GM12801 (cell line): ENCODE measurements at regions not wholly inside any gene's neighbourhood (a gene's known extent, or its start where the extent isn't known, plus 50 kb on each side); places are given as distances from the start of the nearest gene placed in this dataset.

Source experiments
- CTCF ChIP-seq: IDR thresholded peaks from one replicate; pipeline ENCODE4 v1.5.1; 2011; ENCODE audit warnings: control low read depth; ENCODE audit not compliant: insufficient read length; ENCODE audit errors: extremely low read depth

- TF ChIP-seq CTCF: no peak
These were observed 711.9 kb upstream of the FRG1 start for GRCh38 chr4:189228726-189229125.

- TF ChIP-seq CTCF: no peak
These were observed 708.4 kb upstream of the FRG1 start for GRCh38 chr4:189232274-189232673.

- no peak for TF ChIP-seq CTCF
These were observed 705.1 kb upstream of the FRG1 start for GRCh38 chr4:189235599-189235998.

DNA sequence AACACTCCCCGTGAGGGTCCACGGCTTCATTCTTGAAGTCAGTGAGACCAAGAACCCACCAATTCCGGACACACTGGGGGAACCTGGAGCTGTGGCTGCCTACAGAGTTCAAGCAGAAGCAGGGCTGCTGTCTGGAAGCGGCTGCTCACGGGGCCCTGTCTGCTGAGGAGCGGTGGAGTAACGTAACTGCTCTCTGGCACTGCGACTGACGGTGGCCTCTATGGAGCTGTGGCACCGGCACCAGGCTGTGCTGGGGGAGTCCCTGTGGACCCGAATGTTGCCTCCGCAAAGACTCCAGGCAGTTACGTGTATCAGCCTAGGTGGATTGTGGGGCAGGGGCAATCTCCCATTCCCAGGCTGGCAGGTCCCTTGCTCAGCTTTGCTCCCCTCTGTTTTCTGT, 703.3 kb upstream of the FRG1 start:
- TF ChIP-seq CTCF: no peak

DNA sequence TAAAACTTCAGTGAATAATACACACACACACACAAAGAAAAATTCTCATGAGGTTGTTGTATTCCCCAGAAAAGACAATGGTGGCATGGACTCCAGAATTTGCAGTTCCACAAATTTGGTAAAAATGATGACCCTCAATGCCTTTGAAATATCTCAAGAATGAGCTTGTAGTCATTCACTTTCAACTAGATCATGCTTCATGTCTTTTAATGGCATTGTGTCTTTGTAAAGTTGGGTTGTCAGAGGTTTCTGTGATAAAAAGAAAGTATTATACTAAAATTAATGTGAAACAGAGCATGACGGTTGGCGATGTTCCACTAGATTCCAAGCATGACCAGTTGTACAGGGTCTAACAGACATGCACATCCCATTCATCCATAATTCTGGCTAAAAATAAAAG, 685.0 kb upstream of the FRG1 start:
- no peak for TF ChIP-seq CTCF

DNA sequence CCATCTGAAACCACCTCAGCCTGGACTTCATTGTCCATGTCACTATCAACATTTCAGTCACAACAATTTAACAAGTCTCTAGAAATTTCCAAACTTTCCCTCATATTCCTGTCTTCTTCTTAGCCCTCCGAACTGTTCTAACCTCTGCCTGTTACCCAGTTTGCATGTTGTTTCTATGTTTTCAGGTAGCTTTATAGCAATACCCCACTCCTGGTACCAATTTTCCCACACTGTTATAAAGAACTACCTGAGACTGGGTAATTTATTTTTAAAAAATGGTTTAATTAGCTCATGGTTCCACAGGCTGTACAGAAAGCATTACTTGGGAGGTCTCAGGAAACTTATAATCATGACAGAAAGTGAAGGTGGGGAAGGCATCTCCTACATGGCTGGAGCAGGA, 679.2 kb upstream of the FRG1 start:
- TF ChIP-seq CTCF: no peak

GRCh38 chr4:189265515-189265914, 675.2 kb upstream of the FRG1 start:
- no peak for TF ChIP-seq CTCF
